H9 (cell line): ENCODE measurements at regions not wholly inside any gene's neighbourhood (a gene's known extent, or its start where the extent isn't known, plus 50 kb on each side); places are given as distances from the start of the nearest gene placed in this dataset.

Experiments used
- DNase-seq: peaks from one replicate; pipeline ENCODE4 v3.0.0-alpha.2; 2017
- H2AFZ ChIP-seq: one replicate; pipeline ENCODE4 v1.6.1; 2013; ENCODE audit warnings: mild to moderate bottlenecking, low read length, control low read depth, moderate library complexity
- H2AK5ac ChIP-seq: 2 replicates; pipeline ENCODE4 v1.6.1; 2013; ENCODE audit warnings: low read length, control low read depth, mixed read lengths; ENCODE audit not compliant: insufficient read length
- H2BK120ac ChIP-seq: one replicate; pipeline ENCODE4 v1.6.1; 2013; ENCODE audit warnings: low read depth, mild to moderate bottlenecking, low read length, control low read depth, inconsistent platforms; ENCODE audit not compliant: poor library complexity, severe bottlenecking
- H2BK12ac ChIP-seq: 2 replicates; pipeline ENCODE4 v1.6.1; 2013; ENCODE audit warnings: low read length, control low read depth, mixed read lengths, low read depth; ENCODE audit not compliant: insufficient read length
- H2BK15ac ChIP-seq: 2 replicates; pipeline ENCODE4 v1.6.1; 2013; ENCODE audit warnings: low read depth, low read length, control low read depth
- H2BK20ac ChIP-seq: one replicate; pipeline ENCODE4 v1.6.1; 2013; ENCODE audit warnings: low read depth, mild to moderate bottlenecking, low read length, control low read depth, inconsistent platforms; ENCODE audit not compliant: poor library complexity, severe bottlenecking
- H2BK5ac ChIP-seq: 2 replicates; pipeline ENCODE4 v1.6.1; 2013; ENCODE audit warnings: low read length, control low read depth, mixed read lengths; ENCODE audit not compliant: insufficient read length
- H3K14ac ChIP-seq: 2 replicates; pipeline ENCODE4 v1.6.1; 2013; ENCODE audit warnings: low read length, control low read depth; ENCODE audit not compliant: insufficient read depth
- H3K18ac ChIP-seq: 2 replicates; pipeline ENCODE4 v1.6.1; 2013; ENCODE audit warnings: low read depth, mild to moderate bottlenecking, mixed read lengths, low read length, control low read depth; ENCODE audit not compliant: insufficient read length
- H3K23ac ChIP-seq: 2 replicates; pipeline ENCODE4 v1.6.1; 2013; ENCODE audit warnings: low read length, control low read depth, mixed read lengths, low read depth; ENCODE audit not compliant: insufficient read length
- H3K23me2 ChIP-seq: 2 replicates; pipeline ENCODE4 v1.6.1; 2013; ENCODE audit warnings: low read depth, mild to moderate bottlenecking, mixed read lengths, low read length, control low read depth; ENCODE audit not compliant: insufficient read length, poor library complexity, severe bottlenecking
- H3K27ac ChIP-seq: 2 replicates; pipeline ENCODE4 v1.5.1; 2013; ENCODE audit warnings: low read length, control low read depth, mixed read lengths, low read depth; ENCODE audit not compliant: insufficient read length
- H3K27me3 ChIP-seq: 2 replicates; pipeline ENCODE4 v1.6.1; 2013; ENCODE audit warnings: low read length, control low read depth, inconsistent platforms; ENCODE audit not compliant: insufficient read depth
- H3K4ac ChIP-seq: 2 replicates; pipeline ENCODE4 v1.6.1; 2013; ENCODE audit warnings: low read depth, mild to moderate bottlenecking, control low read depth, inconsistent platforms, low read length, moderate library complexity
- H3K4me1 ChIP-seq: 2 replicates; pipeline ENCODE4 v1.6.1; 2013; ENCODE audit warnings: low read length, control low read depth, inconsistent platforms; ENCODE audit not compliant: insufficient read depth
- H3K4me2 ChIP-seq: 2 replicates; pipeline ENCODE4 v1.6.1; 2013; ENCODE audit warnings: low read length, control low read depth, mixed read lengths; ENCODE audit not compliant: insufficient read length, insufficient read depth
- H3K56ac ChIP-seq: 2 replicates; pipeline ENCODE4 v1.6.1; 2013; ENCODE audit warnings: low read depth, mild to moderate bottlenecking, mixed read lengths, low read length, control low read depth; ENCODE audit not compliant: insufficient read length
- H3K79me1 ChIP-seq: 2 replicates; pipeline ENCODE4 v1.6.1; 2013; ENCODE audit warnings: low read depth, mild to moderate bottlenecking, moderate library complexity, low read length, control low read depth, inconsistent platforms; ENCODE audit not compliant: insufficient read depth, poor library complexity, severe bottlenecking
- H3K79me2 ChIP-seq: 2 replicates; pipeline ENCODE4 v1.6.1; 2013; ENCODE audit warnings: low read length, control low read depth, inconsistent platforms; ENCODE audit not compliant: insufficient read depth
- H3K9ac ChIP-seq: 2 replicates; pipeline ENCODE4 v1.6.1; 2013; ENCODE audit warnings: low read length, control low read depth, mixed read lengths; ENCODE audit not compliant: insufficient read length; ENCODE audit errors: extremely low read depth
- H3K9me3 ChIP-seq: one replicate; pipeline ENCODE4 v1.6.1; 2013; ENCODE audit warnings: low read depth, low read length, inconsistent platforms; ENCODE audit not compliant: control insufficient read depth
- H3T11ph ChIP-seq: one replicate; pipeline ENCODE4 v1.6.1; 2013; ENCODE audit warnings: mild to moderate bottlenecking, low read length, control low read depth, inconsistent platforms
- H4K20me1 ChIP-seq: one replicate; pipeline ENCODE4 v1.6.1; 2013; ENCODE audit not compliant: control insufficient read depth, insufficient read length, insufficient read depth
- H4K5ac ChIP-seq: 2 replicates; pipeline ENCODE4 v1.6.1; 2013; ENCODE audit warnings: low read depth, mild to moderate bottlenecking, mixed read lengths, low read length, control low read depth; ENCODE audit not compliant: insufficient read length
- H4K8ac ChIP-seq: replicated peaks from 2 replicates; pipeline ENCODE4 v1.6.1; 2013; ENCODE audit warnings: low read length, control low read depth, mixed read lengths, low read depth; ENCODE audit not compliant: insufficient read length
- H4K91ac ChIP-seq: 2 replicates; pipeline ENCODE4 v1.6.1; 2013; ENCODE audit warnings: low read depth, mild to moderate bottlenecking, moderate library complexity, mixed read lengths, low read length, control low read depth; ENCODE audit not compliant: insufficient read length
- H3K27ac Mint-ChIP-seq, 3 experiments: 2 replicates in 2 of 3; 3 replicates in 1 of 3; pipeline ENCODE4 v1.8.0; 2020 to 2021; ENCODE audit warnings: mixed read lengths in 3 of 3, mild to moderate bottlenecking in 1 of 3, moderate library complexity in 1 of 3
- H3K27me3 Mint-ChIP-seq: 2 replicates; pipeline ENCODE4 v1.8.0; 2021; ENCODE audit warnings: low read depth, mild to moderate bottlenecking, moderate library complexity, mixed read lengths
- H3K36me3 Mint-ChIP-seq, 3 experiments: 2 replicates in 2 of 3; 3 replicates in 1 of 3; pipeline ENCODE4 v1.8.0; 2020 to 2021; ENCODE audit warnings: low read depth in 3 of 3, mixed read lengths in 3 of 3; ENCODE audit not compliant: insufficient read depth in 1 of 3
- H3K4me1 Mint-ChIP-seq, 2 experiments: 2 replicates each; pipeline ENCODE4 v1.8.0; 2020; ENCODE audit warnings: mixed read lengths in 2 of 2
- H3K4me3 Mint-ChIP-seq, 2 experiments: 2 replicates in 1 of 2; 3 replicates in 1 of 2; pipeline ENCODE4 v1.8.0; 2020 to 2021; ENCODE audit warnings: mild to moderate bottlenecking in 2 of 2, mixed read lengths in 2 of 2, moderate library complexity in 1 of 2
- H3K9me3 Mint-ChIP-seq, 2 experiments: 2 replicates in 1 of 2; 3 replicates in 1 of 2; pipeline ENCODE4 v1.8.0; 2020; ENCODE audit warnings: mild to moderate bottlenecking in 2 of 2, mixed read lengths in 2 of 2, moderate library complexity in 1 of 2
- WGBS: extraction: QIAGEN DNeasy Blood & Tissue Kit; methylation state at CpG from one replicate; pipeline ENCODE4 v1.1.7; 2013; ENCODE audit warnings: missing lambda C conversion rate, low lambda C conversion rate, mixed read lengths; ENCODE audit not compliant: insufficient read length; ENCODE audit errors: extremely low coverage; 5-methylcytosine and 5-hydroxymethylcytosine counted together
- TF ChIP-seq, protein P1 (sequence below): fragments of 200-600 bp; sonication (generic); conservative IDR thresholded peaks from 3 replicates; pipeline ENCODE4 v1.8.0; 2021; ENCODE audit warnings: antibody characterized with exemption, mild to moderate bottlenecking

- H3K27me3 Mint-ChIP-seq = no peaks in the 10 kb centered on the region
- H3T11ph ChIP-seq = no peak overlapping the region
- no CpG with 5 or more reads among the region's 3 CpGs for whole genome bisulfite sequencing
- H2BK15ac ChIP-seq = no peak overlapping the region
- H2AK5ac ChIP-seq = no peak overlapping the region
- H3K23ac ChIP-seq = no peak overlapping the region
- no peak overlapping the region for H3K27ac ChIP-seq
- no peaks in the 10 kb centered on the region for H3K27me3 ChIP-seq
- H3K79me1 ChIP-seq = no peaks in the 10 kb centered on the region
- no peak overlapping the region for H3K4ac ChIP-seq
- H4K20me1 ChIP-seq = no peaks in the 10 kb centered on the region
- no peak overlapping the region for H2BK5ac ChIP-seq
- no peak overlapping the region for H3K4me2 ChIP-seq
- no peaks in the 10 kb centered on the region for H3K36me3 Mint-ChIP-seq
- H3K79me2 ChIP-seq = no peaks in the 10 kb centered on the region
- H4K5ac ChIP-seq = no peak overlapping the region
- H3K9me3 Mint-ChIP-seq = no peaks in the 10 kb centered on the region
- no peak overlapping the region for H3K4me3 Mint-ChIP-seq
- peaks cover 3 to 12% of the 10 kb centered on the region in 2 experiments; a peak in 3 of 4 replicates for H3K4me1 Mint-ChIP-seq
- no peak overlapping the region; a peak in 1 of 7 replicates for H3K27ac Mint-ChIP-seq
- H3K9me3 ChIP-seq = no peaks in the 10 kb centered on the region
- H3K23me2 ChIP-seq = no peaks in the 10 kb centered on the region
- no peak overlapping the region for H3K9ac ChIP-seq
- H2BK120ac ChIP-seq = no peak overlapping the region
- H3K56ac ChIP-seq = no peak overlapping the region
- no peak overlapping the region for H4K91ac ChIP-seq
- H2BK20ac ChIP-seq = no peak overlapping the region
- no peak overlapping the region for H2BK12ac ChIP-seq
- DNase-seq = no peak
- H2AFZ ChIP-seq = no peak overlapping the region
- TF ChIP-seq, protein P1, sequence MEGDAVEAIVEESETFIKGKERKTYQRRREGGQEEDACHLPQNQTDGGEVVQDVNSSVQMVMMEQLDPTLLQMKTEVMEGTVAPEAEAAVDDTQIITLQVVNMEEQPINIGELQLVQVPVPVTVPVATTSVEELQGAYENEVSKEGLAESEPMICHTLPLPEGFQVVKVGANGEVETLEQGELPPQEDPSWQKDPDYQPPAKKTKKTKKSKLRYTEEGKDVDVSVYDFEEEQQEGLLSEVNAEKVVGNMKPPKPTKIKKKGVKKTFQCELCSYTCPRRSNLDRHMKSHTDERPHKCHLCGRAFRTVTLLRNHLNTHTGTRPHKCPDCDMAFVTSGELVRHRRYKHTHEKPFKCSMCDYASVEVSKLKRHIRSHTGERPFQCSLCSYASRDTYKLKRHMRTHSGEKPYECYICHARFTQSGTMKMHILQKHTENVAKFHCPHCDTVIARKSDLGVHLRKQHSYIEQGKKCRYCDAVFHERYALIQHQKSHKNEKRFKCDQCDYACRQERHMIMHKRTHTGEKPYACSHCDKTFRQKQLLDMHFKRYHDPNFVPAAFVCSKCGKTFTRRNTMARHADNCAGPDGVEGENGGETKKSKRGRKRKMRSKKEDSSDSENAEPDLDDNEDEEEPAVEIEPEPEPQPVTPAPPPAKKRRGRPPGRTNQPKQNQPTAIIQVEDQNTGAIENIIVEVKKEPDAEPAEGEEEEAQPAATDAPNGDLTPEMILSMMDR = no peak
- no peaks in the 10 kb centered on the region for H3K4me1 ChIP-seq
- no peak overlapping the region for H3K14ac ChIP-seq
- no peak overlapping the region for H3K18ac ChIP-seq
- H4K8ac ChIP-seq = no peak overlapping the region
Measured at GRCh38 chr1:221442056-221442455, 299.8 kb downstream of the DUSP10 start.
